ENCODE measurements at regions not wholly inside any gene's neighbourhood (a gene's known extent, or its start where the extent isn't known, plus 50 kb on each side); places are given as distances from the start of the nearest gene placed in this dataset.

GRCh38 chr12:19014240-19014639, 115.3 kb upstream of the PLEKHA5 start:
- no peak for DNase-seq (ENCODE audit: low read depth)

DNA sequence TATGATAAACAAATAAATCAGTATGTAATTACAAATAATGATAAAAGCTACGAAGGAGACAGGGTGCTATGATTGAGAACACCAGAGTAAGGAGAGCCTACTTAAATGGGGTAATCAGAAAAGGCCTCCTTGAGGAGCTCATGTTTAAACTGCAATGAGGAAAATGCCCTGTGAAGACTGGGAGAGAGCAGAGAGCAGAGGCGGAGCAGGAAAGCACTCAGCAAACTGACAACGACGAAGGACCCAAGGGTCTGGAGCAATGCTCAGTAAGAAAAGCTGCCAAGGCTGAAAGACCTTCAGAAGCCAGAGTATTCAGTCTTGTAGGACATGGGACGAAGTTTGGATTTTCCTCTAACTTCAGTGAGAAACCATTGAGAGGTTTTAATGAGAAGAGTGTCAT, 114.2 kb upstream of the PLEKHA5 start:
- no peak for DNase-seq (ENCODE audit: low read depth)

GRCh38 chr12:19018302-19018970, 111.1 kb upstream of the PLEKHA5 start:
- DNase-seq (ENCODE audit: low read depth): peak; percentile 29

GRCh38 chr12:19021240-19021639, 108.3 kb upstream of the PLEKHA5 start:
- no peak for DNase-seq (ENCODE audit: low read depth)

GRCh38 chr12:19021646-19022045, 107.9 kb upstream of the PLEKHA5 start:
- no peak for DNase-seq (ENCODE audit: low read depth)

GRCh38 chr12:19025582-19025981, 104.0 kb upstream of the PLEKHA5 start:
- DNase-seq (ENCODE audit: low read depth): no peak

GRCh38 chr12:19026034-19026433, 103.5 kb upstream of the PLEKHA5 start:
- no peak for DNase-seq (ENCODE audit: low read depth)

DNA sequence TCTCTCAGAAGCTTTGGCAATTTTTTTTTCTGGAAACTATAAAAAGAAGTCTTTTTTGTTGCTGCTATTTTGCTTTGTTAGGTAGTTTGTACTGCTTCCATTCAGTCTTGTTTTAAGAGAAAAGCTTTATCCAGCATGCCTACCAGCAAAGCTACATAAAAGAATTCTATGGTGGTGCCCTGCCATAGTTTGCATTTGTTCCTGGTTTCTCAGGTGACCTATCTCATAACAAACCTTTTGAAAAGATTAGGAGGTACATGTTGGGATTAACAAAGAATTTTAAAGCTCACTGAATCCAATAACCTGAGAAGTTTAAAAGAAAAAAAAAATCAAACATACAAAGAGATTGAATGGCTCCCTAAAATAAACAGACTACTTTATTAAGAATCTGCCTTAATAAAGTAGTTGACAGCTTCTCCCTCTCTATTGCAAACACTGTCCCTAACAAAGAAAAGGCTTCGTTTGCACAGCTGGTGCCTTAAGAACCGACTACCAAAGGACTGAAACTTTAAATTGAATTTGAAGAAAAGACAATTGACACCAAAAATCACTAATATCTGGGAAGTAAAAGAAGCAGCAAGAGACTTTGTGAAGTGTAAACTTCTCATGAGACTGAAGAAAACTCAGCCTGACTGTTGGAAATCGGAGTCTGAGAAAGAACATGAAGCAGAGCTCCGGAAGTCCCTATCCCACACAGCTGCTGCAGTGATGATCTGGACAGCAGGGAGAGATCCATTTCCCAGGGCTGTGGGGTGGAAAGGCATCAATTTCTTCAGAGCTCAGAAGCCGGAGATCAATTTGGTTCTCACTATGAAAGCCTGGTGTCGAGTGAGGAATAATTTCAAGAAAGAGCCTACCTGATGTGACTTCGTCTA, 102.7 kb upstream of the PLEKHA5 start:
- DNase-seq (ENCODE audit: low read depth): no peak

DNA sequence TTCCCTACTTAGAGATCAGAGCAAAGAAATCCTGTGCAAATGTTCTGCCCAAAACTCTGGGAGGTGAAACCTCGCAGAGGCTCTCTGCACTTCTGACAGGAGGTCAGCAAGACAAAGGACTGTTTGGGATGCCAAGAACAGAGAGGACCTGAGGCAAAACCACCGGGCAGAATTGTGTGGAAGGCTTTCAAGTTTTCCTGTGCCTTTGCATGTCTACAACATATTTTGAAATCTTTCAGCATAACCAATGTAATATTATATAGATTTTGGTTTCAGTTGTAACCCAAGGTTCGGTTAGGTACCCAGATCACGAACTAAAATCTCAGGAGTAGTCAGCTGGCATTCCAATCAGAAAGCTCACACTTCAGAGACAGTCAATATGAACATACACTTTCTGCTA, 99.4 kb upstream of the PLEKHA5 start:
- DNase-seq (ENCODE audit: low read depth): no peak

- no peak for DNase-seq (ENCODE audit: low read depth)
Observed at GRCh38 chr12:19030603-19031002, 98.9 kb upstream of the PLEKHA5 start.

GRCh38 chr12:19031032-19031431, 98.5 kb upstream of the PLEKHA5 start:
- DNase-seq (ENCODE audit: low read depth): peak; percentile 83

DNA sequence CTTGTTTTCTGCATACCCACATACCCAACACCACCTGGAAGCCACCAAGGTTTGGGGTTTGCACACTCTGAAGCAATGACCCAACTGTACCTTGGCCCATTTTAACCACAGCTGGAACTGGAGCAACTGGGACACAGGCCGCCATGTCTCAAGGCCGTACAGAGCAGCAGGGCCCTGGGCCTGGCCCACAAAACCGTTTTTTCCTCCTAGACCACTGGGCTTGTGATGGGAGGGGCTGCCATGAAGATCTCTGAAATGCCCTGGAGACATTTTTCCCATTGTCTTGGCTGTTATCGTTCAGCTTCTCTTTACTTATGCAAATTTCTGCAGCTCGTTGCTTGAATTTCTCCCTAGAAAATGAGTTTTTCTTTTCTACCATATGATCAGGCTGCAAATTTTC, 96.7 kb upstream of the PLEKHA5 start:
- no peak for DNase-seq (ENCODE audit: low read depth)

GRCh38 chr12:19033244-19033643, 96.3 kb upstream of the PLEKHA5 start:
- DNase-seq (ENCODE audit: low read depth): no peak

- no peak for DNase-seq (ENCODE audit: low read depth)
Observed at GRCh38 chr12:19034937-19035336, 94.6 kb upstream of the PLEKHA5 start.

DNA sequence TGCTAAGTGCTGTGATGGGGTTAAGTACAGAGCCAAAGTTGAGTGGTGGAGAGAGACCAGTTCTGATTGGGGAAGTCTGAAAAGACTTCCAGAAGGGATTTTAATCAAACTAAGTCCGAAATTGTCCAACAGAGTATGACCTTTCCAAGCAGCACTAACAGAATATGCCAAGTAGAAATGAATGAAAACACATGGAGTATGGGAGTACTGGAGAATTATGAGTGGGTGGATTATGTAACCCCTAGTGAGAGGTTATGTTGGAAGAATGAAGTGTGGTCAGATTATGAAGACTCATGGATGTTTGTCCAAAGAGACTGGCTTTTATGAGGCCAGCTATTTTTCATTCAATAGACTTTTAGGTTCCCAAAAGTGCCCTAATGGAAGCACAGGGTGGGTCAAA, 94.0 kb upstream of the PLEKHA5 start:
- DNase-seq (ENCODE audit: low read depth): no peak

DNA sequence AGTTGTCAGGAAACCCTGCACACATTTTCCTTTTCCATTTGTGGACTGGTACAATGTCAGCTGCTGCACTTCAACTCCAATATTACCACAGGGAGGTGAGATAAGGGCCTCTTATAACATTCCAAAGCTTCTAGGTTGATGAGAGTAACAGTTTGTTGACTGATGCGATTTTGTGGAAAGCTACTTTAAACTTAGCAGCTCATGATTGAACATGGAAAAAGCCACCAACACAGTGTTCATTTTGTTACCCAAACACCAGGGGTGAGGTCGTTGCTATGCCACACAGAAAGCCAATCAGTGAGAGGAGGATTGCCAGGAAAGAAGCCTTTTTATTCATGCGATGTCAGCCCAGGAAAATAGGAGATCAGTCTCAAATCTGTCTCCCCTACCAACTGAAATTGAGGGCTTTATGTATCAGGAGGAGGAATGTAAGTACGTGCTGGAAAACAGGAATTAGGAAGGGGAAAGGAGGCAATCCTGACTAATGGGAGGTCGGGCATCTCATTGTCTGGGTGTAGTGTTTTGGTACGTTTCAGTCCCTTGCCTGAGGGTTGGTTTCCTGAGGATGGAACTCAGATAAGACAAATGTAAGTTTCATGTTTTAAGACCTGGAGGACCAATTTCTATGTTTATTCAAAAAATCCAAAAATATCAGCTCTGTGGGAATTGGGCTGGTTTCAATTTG, 92.7 kb upstream of the PLEKHA5 start:
- peak; percentile 14 for DNase-seq (ENCODE audit: low read depth)

DNA sequence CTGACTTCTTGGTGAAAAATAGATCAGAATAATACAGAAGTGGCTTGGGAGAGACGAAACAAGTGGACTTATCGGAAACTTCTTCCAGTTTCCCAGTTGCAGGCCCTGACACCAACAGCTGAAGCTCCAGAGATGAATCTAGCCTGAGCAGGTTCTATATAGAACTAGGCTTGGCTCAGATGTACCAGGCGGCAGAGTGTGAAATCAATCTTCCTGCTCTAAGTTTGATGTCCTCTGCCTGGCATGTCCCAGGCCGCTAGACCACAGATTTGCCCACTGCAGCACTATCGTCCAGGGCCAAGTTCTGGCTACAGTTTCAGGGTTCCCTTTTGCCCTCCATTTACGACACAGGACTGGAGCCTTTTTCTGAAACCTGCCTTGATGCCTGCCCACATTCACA, 91.3 kb upstream of the PLEKHA5 start:
- no peak for DNase-seq (ENCODE audit: low read depth)

DNA sequence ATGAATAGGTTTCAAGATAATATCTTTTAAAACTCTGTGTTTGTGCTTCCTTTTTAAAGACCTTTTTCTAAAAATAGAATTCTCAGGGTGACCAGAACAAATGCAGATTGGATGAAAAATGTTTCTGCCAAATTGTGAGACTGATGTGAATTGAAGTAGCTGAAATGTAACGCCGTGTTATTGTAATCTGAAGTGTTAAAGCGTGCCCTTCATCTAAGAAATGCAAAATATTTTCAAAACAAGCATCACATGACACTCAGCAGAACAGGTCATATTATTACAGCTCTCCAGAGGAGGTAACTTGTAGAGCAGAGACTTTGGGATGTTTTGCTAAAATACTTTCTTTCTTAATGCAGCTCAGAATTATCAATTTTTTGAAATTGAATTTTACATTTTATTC, 90.0 kb upstream of the PLEKHA5 start:
- DNase-seq (ENCODE audit: low read depth): no peak

- no peak for DNase-seq (ENCODE audit: low read depth)
Observed at GRCh38 chr12:19042221-19042620, 87.3 kb upstream of the PLEKHA5 start.

- DNase-seq (ENCODE audit: low read depth): no peak
Observed at GRCh38 chr12:19044430-19044829, 85.1 kb upstream of the PLEKHA5 start.

- DNase-seq (ENCODE audit: low read depth): no peak
Observed at GRCh38 chr12:19044891-19045290, 84.6 kb upstream of the PLEKHA5 start.

DNA sequence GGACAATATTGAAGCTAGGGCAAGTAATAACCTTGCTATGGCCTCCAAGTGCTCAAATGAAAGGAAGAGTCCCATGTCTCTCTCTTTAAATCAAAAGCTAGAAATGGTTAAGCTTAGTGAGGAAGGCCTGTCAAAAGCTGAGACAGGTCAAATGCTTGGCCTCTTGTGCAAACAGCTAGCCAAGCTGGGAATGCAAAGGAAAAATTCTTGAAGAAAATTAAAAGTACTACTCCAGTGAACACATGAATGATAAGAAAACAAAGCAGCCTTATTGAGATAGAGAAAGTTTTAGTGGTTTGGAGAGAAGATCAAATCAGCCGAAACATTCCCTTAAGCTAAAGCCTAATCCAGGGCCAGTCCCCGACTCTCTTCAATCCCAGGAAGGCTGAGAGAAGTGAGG, 84.1 kb upstream of the PLEKHA5 start:
- DNase-seq (ENCODE audit: low read depth): no peak

DNA sequence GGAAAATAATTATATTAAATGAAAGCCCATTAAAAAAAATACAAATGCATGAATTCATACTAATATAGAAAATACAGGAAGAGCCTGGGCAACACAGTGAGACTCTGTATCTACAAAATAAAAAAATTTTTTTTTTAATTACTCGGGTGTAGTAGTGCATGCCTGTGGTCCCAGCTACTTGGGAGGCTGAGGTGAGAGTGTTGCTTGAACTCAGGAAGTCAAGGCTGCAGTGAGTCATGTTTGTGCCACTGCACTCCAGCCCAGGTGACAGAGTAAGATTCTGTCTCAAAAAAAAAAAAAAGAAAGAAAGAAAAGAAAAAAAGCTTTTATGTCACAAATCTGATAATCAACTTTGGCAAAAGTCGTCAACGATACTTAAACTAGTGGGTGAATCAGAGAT, 80.6 kb upstream of the PLEKHA5 start:
- DNase-seq (ENCODE audit: low read depth): peak; percentile 65

All from Daoy (cell line).